Gastrocnemius medialis (tissue), 4 donors: ENCODE measurements at regions not wholly inside any gene's neighbourhood (a gene's known extent, or its start where the extent isn't known, plus 50 kb on each side); places are given as distances from the start of the nearest gene placed in this dataset.

Experiments used
- POLR2A ChIP-seq, 2 donors: fragments of 450-650 bp; IDR thresholded peaks; one replicate each; pipeline ENCODE4 v1.6.1; 2017; ENCODE audit warnings: antibody characterized with exemption in 2 of 2, mild to moderate bottlenecking in 2 of 2, moderate library complexity in 2 of 2
- TF ChIP-seq, protein P1 (sequence below), 5 experiments: fragments of 450-650 bp in 3 of 5; fragments of 200-600 bp in 2 of 5; sonication (generic) in 2 of 5; IDR thresholded peaks in 4 of 5; conservative IDR thresholded peaks in 1 of 5; 1 replicate in 4 of 5; 2 replicates in 1 of 5; pipeline ENCODE4 v1.5.1; 2016 to 2019; ENCODE audit warnings: antibody characterized with exemption in 5 of 5, mild to moderate bottlenecking in 3 of 5, moderate library complexity in 3 of 5

GRCh38 chr5:3729631-3730030 is 134.0 kb downstream of the IRX1 start:
- TF ChIP-seq, protein P1, sequence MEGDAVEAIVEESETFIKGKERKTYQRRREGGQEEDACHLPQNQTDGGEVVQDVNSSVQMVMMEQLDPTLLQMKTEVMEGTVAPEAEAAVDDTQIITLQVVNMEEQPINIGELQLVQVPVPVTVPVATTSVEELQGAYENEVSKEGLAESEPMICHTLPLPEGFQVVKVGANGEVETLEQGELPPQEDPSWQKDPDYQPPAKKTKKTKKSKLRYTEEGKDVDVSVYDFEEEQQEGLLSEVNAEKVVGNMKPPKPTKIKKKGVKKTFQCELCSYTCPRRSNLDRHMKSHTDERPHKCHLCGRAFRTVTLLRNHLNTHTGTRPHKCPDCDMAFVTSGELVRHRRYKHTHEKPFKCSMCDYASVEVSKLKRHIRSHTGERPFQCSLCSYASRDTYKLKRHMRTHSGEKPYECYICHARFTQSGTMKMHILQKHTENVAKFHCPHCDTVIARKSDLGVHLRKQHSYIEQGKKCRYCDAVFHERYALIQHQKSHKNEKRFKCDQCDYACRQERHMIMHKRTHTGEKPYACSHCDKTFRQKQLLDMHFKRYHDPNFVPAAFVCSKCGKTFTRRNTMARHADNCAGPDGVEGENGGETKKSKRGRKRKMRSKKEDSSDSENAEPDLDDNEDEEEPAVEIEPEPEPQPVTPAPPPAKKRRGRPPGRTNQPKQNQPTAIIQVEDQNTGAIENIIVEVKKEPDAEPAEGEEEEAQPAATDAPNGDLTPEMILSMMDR (IDR thresholded peaks at IDR 0.05 in 4 of 5, conservative IDR thresholded peaks at IDR 0.05 in 1 of 5), result no peak
- TF ChIP-seq POLR2A (IDR thresholded peaks at IDR 0.05), result no peak
